ENCODE measurements at regions not wholly inside any gene's neighbourhood (a gene's known extent, or its start where the extent isn't known, plus 50 kb on each side); places are given as distances from the start of the nearest gene placed in this dataset.

GRCh38 chr13:21782736-21783135 is 111.9 kb downstream of the FGF9 start:
- TF ChIP-seq CTCF (optimal IDR thresholded peaks at IDR 0.05 in 1 of 3, IDR thresholded peaks at IDR 0.05 in 1 of 3, conservative IDR thresholded peaks at IDR 0.05 in 1 of 3; ENCODE audit: extremely low read depth in 1 of 3, insufficient read depth in 2 of 3, low read length in 3 of 3) (no peak), EZH2 (IDR thresholded peaks at IDR 0.05; ENCODE audit: low read length) (no peak)
- no peaks in the 10 kb centered on the region for H3K4me1 ChIP-seq (ENCODE audit: control insufficient read depth, extremely low read depth, insufficient read depth, low read length)
- no peak overlapping the region for H3K4me3 ChIP-seq (ENCODE audit: control insufficient read depth in 2 of 3, extremely low read depth in 1 of 3, insufficient read depth in 2 of 3, low read depth in 1 of 3, low read length in 3 of 3)
- no peak overlapping the region for H3K27ac ChIP-seq (ENCODE audit: control insufficient read depth, insufficient read depth, low read length)
- FAIRE-seq (no peak), DNase-seq (ENCODE audit: low read depth, low spot score) (no peak)
- no peaks in the 10 kb centered on the region for H3K79me2 ChIP-seq (ENCODE audit: control insufficient read depth, insufficient read depth, low read length)
- H3K36me3 ChIP-seq (ENCODE audit: control insufficient read depth in 2 of 2, extremely low read depth in 1 of 2, insufficient read depth in 2 of 2, low read length in 2 of 2): no peaks in the 10 kb centered on the region
- H2AFZ ChIP-seq (ENCODE audit: control insufficient read depth, low read length): no peak overlapping the region
- H4K20me1 ChIP-seq (ENCODE audit: control insufficient read depth, extremely low read depth, insufficient read depth, low read length): no peaks in the 10 kb centered on the region
- H3K9me1 ChIP-seq (ENCODE audit: control insufficient read depth, extremely low read depth, insufficient read depth, low read length): no peaks in the 10 kb centered on the region
- dilution Hi-C loops (cut with MboI; ENCODE audit: extremely low pct_ligation_motif_present, low sequenced_read_pairs): no loop called here
- H3K4me2 ChIP-seq (ENCODE audit: control insufficient read depth, extremely low read depth, insufficient read depth, low read depth, low read length): no peak overlapping the region
- no peaks in the 10 kb centered on the region for H3K9me3 ChIP-seq (ENCODE audit: control insufficient read depth, low read depth, low read length)
- H3K27me3 ChIP-seq (ENCODE audit: control insufficient read depth, extremely low read depth, insufficient read depth, low read length): no peaks in the 10 kb centered on the region
- no peak overlapping the region for H3K9ac ChIP-seq (ENCODE audit: control insufficient read depth, extremely low read depth, insufficient read depth, low read length)

GRCh38 chr13:21785990-21786389 is 115.1 kb downstream of the FGF9 start:
- H3K27me3 ChIP-seq (ENCODE audit: control insufficient read depth, extremely low read depth, insufficient read depth, low read length): no peaks in the 10 kb centered on the region
- DNase-seq (ENCODE audit: low read depth, low spot score): no peak
- dilution Hi-C loops (cut with MboI; ENCODE audit: extremely low pct_ligation_motif_present, low sequenced_read_pairs): no loop called here

More at GRCh38 chr13:21785990-21786389, 115.1 kb downstream of the FGF9 start:
- no peaks in the 10 kb centered on the region for H3K79me2 ChIP-seq (ENCODE audit: control insufficient read depth, insufficient read depth, low read length)
- TF ChIP-seq EZH2 (IDR thresholded peaks at IDR 0.05; ENCODE audit: low read length) (no peak), CTCF (optimal IDR thresholded peaks at IDR 0.05 in 1 of 3, IDR thresholded peaks at IDR 0.05 in 1 of 3, conservative IDR thresholded peaks at IDR 0.05 in 1 of 3; ENCODE audit: extremely low read depth in 1 of 3, insufficient read depth in 2 of 3, low read length in 3 of 3) (no peak)
- no peak overlapping the region for H3K4me3 ChIP-seq (ENCODE audit: control insufficient read depth in 2 of 3, extremely low read depth in 1 of 3, insufficient read depth in 2 of 3, low read depth in 1 of 3, low read length in 3 of 3)
- no peaks in the 10 kb centered on the region for H3K4me1 ChIP-seq (ENCODE audit: control insufficient read depth, extremely low read depth, insufficient read depth, low read length)
- H3K27ac ChIP-seq (ENCODE audit: control insufficient read depth, insufficient read depth, low read length): no peak overlapping the region
- H3K9me3 ChIP-seq (ENCODE audit: control insufficient read depth, low read depth, low read length): no peaks in the 10 kb centered on the region
- no peak overlapping the region for H3K4me2 ChIP-seq (ENCODE audit: control insufficient read depth, extremely low read depth, insufficient read depth, low read depth, low read length)
- H3K36me3 ChIP-seq (ENCODE audit: control insufficient read depth in 2 of 2, extremely low read depth in 1 of 2, insufficient read depth in 2 of 2, low read length in 2 of 2): no peaks in the 10 kb centered on the region
- H4K20me1 ChIP-seq (ENCODE audit: control insufficient read depth, extremely low read depth, insufficient read depth, low read length): no peaks in the 10 kb centered on the region
- no peak overlapping the region for H3K9ac ChIP-seq (ENCODE audit: control insufficient read depth, extremely low read depth, insufficient read depth, low read length)
- no peak for FAIRE-seq
- no peak overlapping the region for H2AFZ ChIP-seq (ENCODE audit: control insufficient read depth, low read length)
- H3K9me1 ChIP-seq (ENCODE audit: control insufficient read depth, extremely low read depth, insufficient read depth, low read length): no peaks in the 10 kb centered on the region

Data from keratinocyte (primary cell).